C4-2B (cell line): ENCODE measurements at regions not wholly inside any gene's neighbourhood (a gene's known extent, or its start where the extent isn't known, plus 50 kb on each side); places are given as distances from the start of the nearest gene placed in this dataset.

Source experiments
- ZFX ChIP-seq: fragments of 450-650 bp; IDR thresholded peaks from 2 replicates; pipeline ENCODE4 v1.6.1; 2017
- TF ChIP-seq, protein P1 (sequence below): fragments of 450-650 bp; conservative IDR thresholded peaks from 2 replicates; pipeline ENCODE4 v1.5.1; 2017; ENCODE audit warnings: mild to moderate bottlenecking

- TF ChIP-seq, protein P1, sequence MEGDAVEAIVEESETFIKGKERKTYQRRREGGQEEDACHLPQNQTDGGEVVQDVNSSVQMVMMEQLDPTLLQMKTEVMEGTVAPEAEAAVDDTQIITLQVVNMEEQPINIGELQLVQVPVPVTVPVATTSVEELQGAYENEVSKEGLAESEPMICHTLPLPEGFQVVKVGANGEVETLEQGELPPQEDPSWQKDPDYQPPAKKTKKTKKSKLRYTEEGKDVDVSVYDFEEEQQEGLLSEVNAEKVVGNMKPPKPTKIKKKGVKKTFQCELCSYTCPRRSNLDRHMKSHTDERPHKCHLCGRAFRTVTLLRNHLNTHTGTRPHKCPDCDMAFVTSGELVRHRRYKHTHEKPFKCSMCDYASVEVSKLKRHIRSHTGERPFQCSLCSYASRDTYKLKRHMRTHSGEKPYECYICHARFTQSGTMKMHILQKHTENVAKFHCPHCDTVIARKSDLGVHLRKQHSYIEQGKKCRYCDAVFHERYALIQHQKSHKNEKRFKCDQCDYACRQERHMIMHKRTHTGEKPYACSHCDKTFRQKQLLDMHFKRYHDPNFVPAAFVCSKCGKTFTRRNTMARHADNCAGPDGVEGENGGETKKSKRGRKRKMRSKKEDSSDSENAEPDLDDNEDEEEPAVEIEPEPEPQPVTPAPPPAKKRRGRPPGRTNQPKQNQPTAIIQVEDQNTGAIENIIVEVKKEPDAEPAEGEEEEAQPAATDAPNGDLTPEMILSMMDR = no peak
- no peak for TF ChIP-seq ZFX
Observed at GRCh38 chr11:27239305-27239942, 123.6 kb downstream of the CCDC34 start.
